GM12865 (cell line): ENCODE measurements at regions not wholly inside any gene's neighbourhood (a gene's known extent, or its start where the extent isn't known, plus 50 kb on each side); places are given as distances from the start of the nearest gene placed in this dataset.

Source experiments
- DNase-seq: peaks from one replicate; pipeline ENCODE4 v3.0.0; 2010; ENCODE audit warnings: low read depth
- H3K4me3 ChIP-seq: 2 replicates; pipeline ENCODE4 v1.5.1; 2011; ENCODE audit warnings: mild to moderate bottlenecking, low read depth, low read length, control low read depth
- CTCF ChIP-seq: IDR thresholded peaks from 2 replicates; pipeline ENCODE4 v1.5.1; 2011; ENCODE audit warnings: low read length, control low read depth, low read depth, inconsistent platforms; ENCODE audit not compliant: insufficient read depth; ENCODE audit errors: missing control alignments

GRCh38 chr16:79375351-79375750 lies 225.2 kb downstream of the MAF start:
- no peak overlapping the region for H3K4me3 ChIP-seq
- no peak for TF ChIP-seq CTCF
- no peak for DNase-seq

- no peak for TF ChIP-seq CTCF
- no peak for DNase-seq
These were observed 227.9 kb downstream of the MAF start for GRCh38 chr16:79372503-79373184.

GRCh38 chr16:79370736-79371135 lies 229.8 kb downstream of the MAF start:
- no peak for DNase-seq
- no peak for TF ChIP-seq CTCF
- no peak overlapping the region for H3K4me3 ChIP-seq

More at GRCh38 chr16:79372503-79373184, 227.9 kb downstream of the MAF start:
- H3K4me3 ChIP-seq: no peak overlapping the region

- H3K4me3 ChIP-seq: no peak overlapping the region
- TF ChIP-seq CTCF: no peak
- no peak for DNase-seq
These were observed 230.7 kb downstream of the MAF start for GRCh38 chr16:79369796-79370195.

GRCh38 chr16:79367822-79368221 lies 232.7 kb downstream of the MAF start:
- DNase-seq: no peak
- no peak for TF ChIP-seq CTCF
- no peak overlapping the region for H3K4me3 ChIP-seq

- no peak overlapping the region for H3K4me3 ChIP-seq
- TF ChIP-seq CTCF: no peak
- DNase-seq: no peak
These were observed 233.9 kb downstream of the MAF start for GRCh38 chr16:79366635-79367034.

GRCh38 chr16:79365702-79366101 lies 234.8 kb downstream of the MAF start:
- no peak for TF ChIP-seq CTCF
- no peak overlapping the region for H3K4me3 ChIP-seq
- DNase-seq: no peak
